Mesendoderm (in vitro differentiated cells): ENCODE measurements at regions not wholly inside any gene's neighbourhood (a gene's known extent, or its start where the extent isn't known, plus 50 kb on each side); places are given as distances from the start of the nearest gene placed in this dataset.
A peak's percentile ranks its signal among the peaks of the same experiment; 100 is the strongest.
"Not testable (repeated sequence)": the region's sequence is repeated elsewhere in the genome, so short reads cannot be mapped to it uniquely, and the experiment has no call there.

Source experiments
- DNase-seq: peaks from one replicate; pipeline ENCODE4 v3.0.0; 2013
- H2AK5ac ChIP-seq: 2 replicates; pipeline ENCODE4 v1.6.1; 2013; ENCODE audit warnings: low read length, inconsistent platforms
- H2BK120ac ChIP-seq: 2 replicates; pipeline ENCODE4 v1.6.1; 2013; ENCODE audit warnings: low read depth, mild to moderate bottlenecking, low read length, moderate library complexity, mixed read lengths
- H2BK15ac ChIP-seq: replicated peaks from 2 replicates; pipeline ENCODE4 v1.6.1; 2013; ENCODE audit warnings: low read depth, mild to moderate bottlenecking, moderate library complexity
- H2BK5ac ChIP-seq: 2 replicates; pipeline ENCODE4 v1.6.1; 2013; ENCODE audit warnings: low read length, inconsistent platforms
- H3K18ac ChIP-seq: 2 replicates; pipeline ENCODE4 v1.6.1; 2013; ENCODE audit warnings: mild to moderate bottlenecking, low read length, mixed read lengths
- H3K23ac ChIP-seq: one replicate; pipeline ENCODE4 v1.6.1; 2013; ENCODE audit warnings: low read length
- H3K27ac ChIP-seq: 2 replicates; pipeline ENCODE4 v1.5.1; 2013; ENCODE audit warnings: low read depth, mild to moderate bottlenecking, inconsistent platforms, low read length, moderate library complexity
- H3K27me3 ChIP-seq: 2 replicates; pipeline ENCODE4 v1.6.1; 2013; ENCODE audit warnings: low read length, control low read depth, mild to moderate bottlenecking, inconsistent platforms; ENCODE audit not compliant: insufficient read depth, poor library complexity
- H3K36me3 ChIP-seq: 2 replicates; pipeline ENCODE4 v1.6.1; 2013; ENCODE audit warnings: low read length, inconsistent platforms; ENCODE audit not compliant: control insufficient read depth, insufficient read depth
- H3K4ac ChIP-seq: one replicate; pipeline ENCODE4 v1.6.1; 2013; ENCODE audit warnings: low read depth, mild to moderate bottlenecking, low read length, moderate library complexity
- H3K4me1 ChIP-seq: 2 replicates; pipeline ENCODE4 v1.6.1; 2013; ENCODE audit warnings: low read depth, low read length, inconsistent platforms; ENCODE audit not compliant: control insufficient read depth
- H3K4me2 ChIP-seq: 2 replicates; pipeline ENCODE4 v1.6.1; 2013; ENCODE audit warnings: low read length
- H3K4me3 ChIP-seq: 2 replicates; pipeline ENCODE4 v1.5.1; 2013; ENCODE audit warnings: mild to moderate bottlenecking, low read length
- H3K56ac ChIP-seq: one replicate; pipeline ENCODE4 v1.6.1; 2013; ENCODE audit warnings: low read length
- H3K79me1 ChIP-seq: 2 replicates; pipeline ENCODE4 v1.6.1; 2013; ENCODE audit warnings: low read length, inconsistent platforms
- H3K79me2 ChIP-seq: 2 replicates; pipeline ENCODE4 v1.6.1; 2013; ENCODE audit warnings: mild to moderate bottlenecking, low read length; ENCODE audit not compliant: control insufficient read depth, insufficient read depth
- H3K9ac ChIP-seq: 2 replicates; pipeline ENCODE4 v1.6.1; 2013; ENCODE audit warnings: low read length, inconsistent platforms
- H4K5ac ChIP-seq: one replicate; pipeline ENCODE4 v1.6.1; 2013; ENCODE audit warnings: low read length
- H4K8ac ChIP-seq: one replicate; pipeline ENCODE4 v1.6.1; 2013; ENCODE audit warnings: low read depth, mild to moderate bottlenecking, control low read depth, low read length, moderate library complexity
- WGBS: extraction: QIAGEN DNeasy Blood & Tissue Kit; methylation state at CpG from one replicate; pipeline ENCODE4 v1.1.7; 2013; ENCODE audit warnings: low lambda C conversion rate, missing lambda C conversion rate; ENCODE audit not compliant: insufficient coverage; ENCODE audit errors: extremely low coverage; 5-methylcytosine and 5-hydroxymethylcytosine counted together

GRCh38 chr5:126677121-126677520 is 76.4 kb downstream of the PHAX start:
- no peak overlapping the region for H3K27ac ChIP-seq
- peak overlapping the region; percentile 10 for H2BK5ac ChIP-seq
- no peak overlapping the region for H3K9ac ChIP-seq
- no peaks in the 10 kb centered on the region for H3K27me3 ChIP-seq
- H3K23ac ChIP-seq = no peak overlapping the region
- H2BK120ac ChIP-seq = peak overlapping the region; percentile 24
- peak overlapping the region; percentile 54 for H3K56ac ChIP-seq
- no peak overlapping the region for H3K4me2 ChIP-seq
- no CpG with 5 or more reads among the region's 2 CpGs for WGBS
- H3K79me1 ChIP-seq = no peaks in the 10 kb centered on the region
- no peak overlapping the region for H3K4ac ChIP-seq
- H3K18ac ChIP-seq = peak overlapping the region; percentile 45
- H3K4me3 ChIP-seq = no peak overlapping the region
- H3K79me2 ChIP-seq = no peaks in the 10 kb centered on the region
- no peaks in the 10 kb centered on the region for H3K36me3 ChIP-seq
- DNase-seq = peak; percentile 29
- H4K5ac ChIP-seq = no peak overlapping the region
- no peak overlapping the region for H2AK5ac ChIP-seq
- H2BK15ac ChIP-seq = no peak overlapping the region
- H3K4me1 ChIP-seq = peaks cover 9% of the 10 kb centered on the region
- no peak overlapping the region for H4K8ac ChIP-seq

DNA sequence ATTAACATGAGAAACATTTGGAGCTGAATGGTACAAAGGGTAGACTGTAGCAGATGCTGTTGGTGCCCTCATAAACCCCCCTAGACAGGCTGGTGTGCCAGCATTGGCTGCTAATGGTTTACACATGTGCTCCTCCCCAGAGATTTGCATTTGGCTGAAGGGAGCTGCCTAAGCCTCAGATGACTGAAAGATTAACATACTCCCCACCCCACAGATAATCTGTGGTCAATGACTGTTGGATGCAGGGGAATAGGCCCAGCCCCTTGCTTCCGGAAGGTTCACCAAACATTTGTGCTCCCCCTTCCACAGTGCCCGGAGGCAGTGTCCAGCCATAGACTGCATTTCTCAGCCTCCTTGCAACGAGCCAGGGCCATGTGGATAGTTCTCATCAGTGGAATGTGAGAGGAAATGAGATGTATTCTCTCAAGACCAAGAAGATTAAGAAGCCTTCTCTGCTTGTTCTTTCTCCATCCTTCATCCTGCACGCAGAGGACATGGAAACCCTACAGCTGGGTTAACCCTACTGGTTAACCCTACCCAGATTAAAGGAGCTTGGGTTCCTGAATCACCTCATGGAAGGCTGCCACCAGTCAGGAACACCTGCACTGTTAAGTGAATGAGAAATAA is 79.6 kb downstream of the PHAX start:
- peak overlapping the region; percentile 39 for H2BK120ac ChIP-seq
- H2AK5ac ChIP-seq = no peak overlapping the region
- H3K4ac ChIP-seq = peak overlapping the region; percentile 95
- no peak overlapping the region for H3K23ac ChIP-seq
- H3K4me1 ChIP-seq = peaks cover 4% of the 10 kb centered on the region
- no peaks in the 10 kb centered on the region for H3K36me3 ChIP-seq
- peak overlapping the region; percentile 12 for H3K4me2 ChIP-seq
- H3K27me3 ChIP-seq = no peaks in the 10 kb centered on the region
- no peak overlapping the region for H3K4me3 ChIP-seq
- peak overlapping the region; percentile 46 for H2BK15ac ChIP-seq
- H4K5ac ChIP-seq = no peak overlapping the region
- H3K9ac ChIP-seq = peak overlapping the region; percentile 3
- no peaks in the 10 kb centered on the region for H3K79me2 ChIP-seq
- peak overlapping the region; percentile 39 for H3K18ac ChIP-seq
- H3K79me1 ChIP-seq = no peaks in the 10 kb centered on the region
- H2BK5ac ChIP-seq = peak overlapping the region; percentile 18
- H4K8ac ChIP-seq = peak overlapping the region; percentile 43
- DNase-seq = peak; percentile 95
- WGBS = no CpG with 5 or more reads among the region's 4 CpGs
- H3K56ac ChIP-seq = peak overlapping the region; percentile 83
- peak overlapping the region; percentile 76 for H3K27ac ChIP-seq

- H3K36me3 ChIP-seq, H3K79me2 ChIP-seq, H3K4me2 ChIP-seq, H2BK120ac ChIP-seq, H4K5ac ChIP-seq, H3K23ac ChIP-seq, H3K4me1 ChIP-seq, H3K9ac ChIP-seq, H2BK15ac ChIP-seq, H3K56ac ChIP-seq, H3K27ac ChIP-seq, H3K27me3 ChIP-seq, DNase-seq, H2BK5ac ChIP-seq, H4K8ac ChIP-seq, H3K79me1 ChIP-seq, H3K4me3 ChIP-seq, H3K4ac ChIP-seq, H2AK5ac ChIP-seq: not testable (repeated sequence)
- no CpG with 5 or more reads among the region's 9 CpGs for WGBS
- peak overlapping the region; percentile 64 for H3K18ac ChIP-seq
These were observed 80.6 kb downstream of the PHAX start for GRCh38 chr5:126681314-126681713.

DNA sequence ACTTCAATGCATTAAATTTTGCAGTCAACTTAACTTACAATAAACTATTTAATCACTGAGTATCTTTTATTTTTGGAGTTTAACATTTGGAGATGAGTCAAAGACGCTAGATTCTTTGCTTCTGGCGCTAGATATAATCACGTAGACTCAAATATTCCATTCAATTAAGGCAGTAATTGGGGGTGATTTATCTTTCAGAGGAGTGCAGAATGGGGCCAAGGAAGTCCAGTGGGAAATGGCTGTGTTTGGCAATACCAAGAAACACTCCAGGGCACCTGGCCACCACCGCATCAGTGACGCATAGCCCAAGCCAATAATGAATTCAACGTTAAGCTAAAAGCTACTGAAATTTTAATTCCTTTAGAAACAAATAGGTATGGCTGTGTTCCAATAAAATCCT is 81.2 kb downstream of the PHAX start:
- Histone ChIP-seq H3K4me2 (no peak overlapping the region), H3K18ac (no peak overlapping the region), H3K36me3 (no peaks in the 10 kb centered on the region), H4K8ac (no peak overlapping the region), H3K56ac (no peak overlapping the region), H3K4me1 (peaks cover 4% of the 10 kb centered on the region), H3K4me3 (no peak overlapping the region), H3K9ac (no peak overlapping the region), H2BK15ac (peak overlapping the region; percentile 80), H3K27me3 (no peaks in the 10 kb centered on the region), H3K4ac (peak overlapping the region; percentile 59), H2AK5ac (no peak overlapping the region), H2BK120ac (peak overlapping the region; percentile 52), H3K27ac (no peak overlapping the region), H4K5ac (no peak overlapping the region), H2BK5ac (no peak overlapping the region), H3K79me2 (no peaks in the 10 kb centered on the region), H3K23ac (no peak overlapping the region), H3K79me1 (no peaks in the 10 kb centered on the region)
- WGBS = no CpG with 5 or more reads among the region's 6 CpGs
- no peak for DNase-seq

GRCh38 chr5:126682856-126683255 is 82.1 kb downstream of the PHAX start:
- Histone ChIP-seq H3K4ac (peak overlapping the region; percentile 41), H3K9ac (peak overlapping the region; percentile 8), H2AK5ac (peak overlapping the region; percentile 9), H4K8ac (no peak overlapping the region), H3K56ac (peak overlapping the region; percentile 4), H3K4me2 (no peak overlapping the region), H2BK120ac (peak overlapping the region; percentile 80), H3K27me3 (no peaks in the 10 kb centered on the region), H3K79me2 (no peaks in the 10 kb centered on the region), H3K23ac (no peak overlapping the region), H3K27ac (no peak overlapping the region), H2BK5ac (peak overlapping the region; percentile 82), H2BK15ac (no peak overlapping the region), H4K5ac (peak overlapping the region; percentile 5), H3K36me3 (no peaks in the 10 kb centered on the region), H3K18ac (peak overlapping the region; percentile 82), H3K79me1 (no peaks in the 10 kb centered on the region), H3K4me1 (peaks cover 4% of the 10 kb centered on the region), H3K4me3 (no peak overlapping the region)
- peak; percentile 16 for DNase-seq
- WGBS = no CpG with 5 or more reads among the region's 1 CpG

DNA sequence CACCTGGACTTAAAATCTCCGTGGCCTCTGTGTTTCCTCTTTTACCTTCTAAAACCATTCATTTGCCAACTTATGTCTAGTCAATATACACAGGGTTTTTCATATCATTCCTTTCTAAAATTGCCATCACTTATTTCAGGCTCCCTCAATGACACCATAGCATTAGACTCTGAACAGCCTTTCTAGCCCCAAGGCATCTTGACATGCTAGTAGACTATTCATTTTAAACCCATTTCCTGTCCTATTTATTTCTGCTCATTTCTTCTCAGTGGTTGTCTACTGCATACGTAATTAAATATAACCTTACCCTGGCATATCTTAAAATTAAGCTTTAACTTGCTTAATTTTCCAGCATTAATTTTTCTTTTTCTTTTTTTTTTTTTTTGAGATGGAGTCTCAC is 83.2 kb downstream of the PHAX start:
- no peaks in the 10 kb centered on the region for H3K79me2 ChIP-seq
- H4K5ac ChIP-seq = no peak overlapping the region
- H4K8ac ChIP-seq = no peak overlapping the region
- peak overlapping the region; percentile 91 for H2AK5ac ChIP-seq
- H2BK15ac ChIP-seq = peak overlapping the region; percentile 1
- no CpG with 5 or more reads among the region's 2 CpGs for WGBS
- no peak overlapping the region for H3K9ac ChIP-seq
- peak overlapping the region; percentile 65 for H3K4ac ChIP-seq
- H3K4me1 ChIP-seq = peaks cover 4% of the 10 kb centered on the region
- H3K79me1 ChIP-seq = no peaks in the 10 kb centered on the region
- H2BK5ac ChIP-seq = peak overlapping the region; percentile 77
- no peaks in the 10 kb centered on the region for H3K27me3 ChIP-seq
- no peak for DNase-seq
- H3K18ac ChIP-seq = peak overlapping the region; percentile 24
- no peak overlapping the region for H3K23ac ChIP-seq
- H3K27ac ChIP-seq = peak overlapping the region; percentile 89
- H3K36me3 ChIP-seq = no peaks in the 10 kb centered on the region
- no peak overlapping the region for H3K56ac ChIP-seq
- H3K4me2 ChIP-seq = no peak overlapping the region
- H3K4me3 ChIP-seq = no peak overlapping the region
- H2BK120ac ChIP-seq = peak overlapping the region; percentile 65
